ENCODE measurements at regions not wholly inside any gene's neighbourhood (a gene's known extent, or its start where the extent isn't known, plus 50 kb on each side); places are given as distances from the start of the nearest gene placed in this dataset.

- no peak for TF ChIP-seq POLR2AphosphoS5 (IDR thresholded peaks at IDR 0.05; ENCODE audit: insufficient read depth, low read depth, low read length)
- TF ChIP-seq POLR2A (IDR thresholded peaks at IDR 0.05; ENCODE audit: low read depth, low read length): no peak
- no TSS peak for BruUV-seq (replicated peaks)
- Histone ChIP-seq H3K79me2 (ENCODE audit: control insufficient read depth, insufficient read depth, low read length) (no peaks in the 10 kb centered on the region), H3K27me3 (ENCODE audit: control insufficient read depth in 2 of 2, insufficient read depth in 2 of 2, low read length in 2 of 2) (no peaks in the 10 kb centered on the region), H3K4me3 (replicated peaks in 1 of 3; ENCODE audit: insufficient read depth in 1 of 3, low read depth in 1 of 3, low read length in 3 of 3) (no peak overlapping the region), H4K20me1 (replicated peaks; ENCODE audit: control insufficient read depth, extremely low read depth, insufficient read depth, low read length) (no peaks in the 10 kb centered on the region), H3K9me3 (replicated peaks; ENCODE audit: control insufficient read depth, insufficient read depth, low read length) (no peaks in the 10 kb centered on the region), H3K9ac (replicated peaks; ENCODE audit: extremely low read depth, insufficient read depth, low read length) (no peak overlapping the region), H2AFZ (ENCODE audit: low read depth, low read length) (no peak overlapping the region), H3K9me1 (replicated peaks; ENCODE audit: control insufficient read depth, extremely low read depth, insufficient read depth, low read length) (no peaks in the 10 kb centered on the region), H3K4me1 (ENCODE audit: control insufficient read depth, extremely low read depth, insufficient read depth, low read length) (no peaks in the 10 kb centered on the region), H3K36me3 (ENCODE audit: control insufficient read depth in 2 of 2, extremely low read depth in 1 of 2, insufficient read depth in 2 of 2, low read length in 2 of 2) (no peaks in the 10 kb centered on the region), H3K27ac (ENCODE audit: insufficient read depth, low read depth, low read length) (no peak overlapping the region), H3K4me2 (ENCODE audit: insufficient read depth, low read length) (no peak overlapping the region)
- ChIA-PET CTCF (no interaction called here), POLR2A (no interaction called here)
- dilution Hi-C loops (cut with MboI; ENCODE audit: extremely low pct_ligation_motif_present, low sequenced_read_pairs): no loop called here
- DNase-seq (ENCODE audit: low read depth, low spot score) (no peak), FAIRE-seq (no peak)
- intact Hi-C loops (cut with micrococcal nuclease): no loop called here
Measured at GRCh38 chr12:100708591-100708990, 86.0 kb upstream of the ANO4 start.

GRCh38 chr12:100715976-100716944 lies 78.3 kb upstream of the ANO4 start:
- DNase-seq (ENCODE audit: low read depth, low spot score): no peak
- BruUV-seq (replicated peaks): no TSS peak
- no peak for FAIRE-seq
- H3K79me2 ChIP-seq (ENCODE audit: control insufficient read depth, insufficient read depth, low read length): no peaks in the 10 kb centered on the region
- intact Hi-C loops (cut with micrococcal nuclease): no loop called here
- peak overlapping the region; percentile 25 for H3K4me2 ChIP-seq (ENCODE audit: insufficient read depth, low read length)
- no peak overlapping the region for H3K27ac ChIP-seq (ENCODE audit: insufficient read depth, low read depth, low read length)
- ChIA-PET POLR2A (no interaction called here), CTCF (interaction anchor here (0.8 to 2.1 kb wide), 2 partner anchors 18 to 44 kb away, joined by 3 to 7 read pairs; no protein-coding TSS in a partner anchor)
- H3K9ac ChIP-seq (replicated peaks; ENCODE audit: extremely low read depth, insufficient read depth, low read length): no peak overlapping the region
- H3K4me1 ChIP-seq (ENCODE audit: control insufficient read depth, extremely low read depth, insufficient read depth, low read length): peaks cover 5% of the 10 kb centered on the region
- dilution Hi-C loops (cut with MboI; ENCODE audit: extremely low pct_ligation_motif_present, low sequenced_read_pairs): no loop called here
- no peaks in the 10 kb centered on the region for H3K9me1 ChIP-seq (replicated peaks; ENCODE audit: control insufficient read depth, extremely low read depth, insufficient read depth, low read length)
- H3K36me3 ChIP-seq (ENCODE audit: control insufficient read depth in 2 of 2, extremely low read depth in 1 of 2, insufficient read depth in 2 of 2, low read length in 2 of 2): no peaks in the 10 kb centered on the region
- H3K27me3 ChIP-seq (ENCODE audit: control insufficient read depth in 2 of 2, insufficient read depth in 2 of 2, low read length in 2 of 2): peaks cover 18 to 34% of the 10 kb centered on the region in 2 experiments
- TF ChIP-seq EZH2 (IDR thresholded peaks at IDR 0.05; ENCODE audit: borderline replicate concordance, low read depth, low read length, severe bottlenecking) (no peak), POLR2A (IDR thresholded peaks at IDR 0.05; ENCODE audit: low read depth, low read length) (no peak), GATA2 (IDR thresholded peaks at IDR 0.05; ENCODE audit: insufficient read depth, insufficient read length, low read depth, low read length) (no peak), FOS (IDR thresholded peaks at IDR 0.05; ENCODE audit: borderline replicate concordance, insufficient read depth, low read length) (no peak), MYC (IDR thresholded peaks at IDR 0.05; ENCODE audit: low read depth, low read length) (no peak), POLR2AphosphoS5 (IDR thresholded peaks at IDR 0.05; ENCODE audit: insufficient read depth, low read depth, low read length) (no peak), CTCF (IDR thresholded peaks at IDR 0.05; ENCODE audit: extremely low read depth in 1 of 2, insufficient read depth in 1 of 2, low read depth in 1 of 2, low read length in 2 of 2) (no peak), MAX (IDR thresholded peaks at IDR 0.05; ENCODE audit: insufficient read depth, insufficient read length) (no peak), JUN (IDR thresholded peaks at IDR 0.05; ENCODE audit: borderline replicate concordance, insufficient read depth, insufficient read length, low read depth) (no peak)
- no peaks in the 10 kb centered on the region for H3K9me3 ChIP-seq (replicated peaks; ENCODE audit: control insufficient read depth, insufficient read depth, low read length)
- no peaks in the 10 kb centered on the region for H4K20me1 ChIP-seq (replicated peaks; ENCODE audit: control insufficient read depth, extremely low read depth, insufficient read depth, low read length)
- no peak overlapping the region for H3K4me3 ChIP-seq (replicated peaks in 1 of 3; ENCODE audit: insufficient read depth in 1 of 3, low read depth in 1 of 3, low read length in 3 of 3)
- H2AFZ ChIP-seq (ENCODE audit: low read depth, low read length): peak overlapping the region; percentile 1

Data from endothelial cell of umbilical vein (primary cell).